ENCODE measurements at regions not wholly inside any gene's neighbourhood (a gene's known extent, or its start where the extent isn't known, plus 50 kb on each side); places are given as distances from the start of the nearest gene placed in this dataset.
A peak's percentile ranks its signal among the peaks of the same experiment; 100 is the strongest.

GRCh38 chr2:82234283-82234874, 1929.8 kb upstream of the LRRTM1 start:
- Histone ChIP-seq H3K9ac (ENCODE audit: low read length) (no peak overlapping the region), H3K4me1 (ENCODE audit: low read length) (no peaks in the 10 kb centered on the region), H3K4me3 (ENCODE audit: low read length) (no peak overlapping the region), H3K4me2 (ENCODE audit: low read depth, low read length) (no peak overlapping the region), H3K9me2 (replicated peaks; ENCODE audit: insufficient read depth, low read length) (no peaks in the 10 kb centered on the region), H3K79me2 (ENCODE audit: low read length) (no peaks in the 10 kb centered on the region), H3K9me3 (replicated peaks; ENCODE audit: insufficient read depth, low read length) (no peaks in the 10 kb centered on the region), H3F3A (ENCODE audit: insufficient read depth, low read length) (no peaks in the 10 kb centered on the region), H3K27ac (ENCODE audit: low read length) (no peak overlapping the region), H3K27me3 (replicated peaks; ENCODE audit: insufficient read depth, low read length) (no peaks in the 10 kb centered on the region), H2AFZ (ENCODE audit: low read length) (peak overlapping the region; percentile 20; the same call in 1 of the 2 replicates), H4K20me1 (ENCODE audit: insufficient read depth, low read length) (no peaks in the 10 kb centered on the region), H3K36me3 (replicated peaks; ENCODE audit: insufficient read depth, low read length) (no peaks in the 10 kb centered on the region)
- TF ChIP-seq CTCF (IDR thresholded peaks at IDR 0.05; ENCODE audit: low read length): peak; percentile 30
- TF ChIP-seq EZH2 (optimal IDR thresholded peaks at IDR 0.05; ENCODE audit: low read depth, low read length): no peak
- no peak for DNase-seq

GRCh38 chr2:82233806-82234205, 1929.3 kb upstream of the LRRTM1 start:
- DNase-seq: no peak
- Histone ChIP-seq H3F3A (ENCODE audit: insufficient read depth, low read length) (no peaks in the 10 kb centered on the region), H3K4me2 (ENCODE audit: low read depth, low read length) (no peak overlapping the region), H3K9me2 (replicated peaks; ENCODE audit: insufficient read depth, low read length) (no peaks in the 10 kb centered on the region), H2AFZ (ENCODE audit: low read length) (no peak overlapping the region), H3K9ac (ENCODE audit: low read length) (no peak overlapping the region), H3K9me3 (replicated peaks; ENCODE audit: insufficient read depth, low read length) (no peaks in the 10 kb centered on the region), H3K27me3 (replicated peaks; ENCODE audit: insufficient read depth, low read length) (no peaks in the 10 kb centered on the region), H3K4me3 (ENCODE audit: low read length) (no peak overlapping the region), H4K20me1 (ENCODE audit: insufficient read depth, low read length) (no peaks in the 10 kb centered on the region), H3K79me2 (ENCODE audit: low read length) (no peaks in the 10 kb centered on the region), H3K36me3 (replicated peaks; ENCODE audit: insufficient read depth, low read length) (no peaks in the 10 kb centered on the region), H3K27ac (ENCODE audit: low read length) (no peak overlapping the region), H3K4me1 (ENCODE audit: low read length) (no peaks in the 10 kb centered on the region)
- no peak for TF ChIP-seq EZH2 (optimal IDR thresholded peaks at IDR 0.05; ENCODE audit: low read depth, low read length)
- no peak for TF ChIP-seq EZH2phosphoT487 (IDR thresholded peaks at IDR 0.05; ENCODE audit: low read length)
- no peak for TF ChIP-seq CTCF (IDR thresholded peaks at IDR 0.05; ENCODE audit: low read length)

GRCh38 chr2:82230406-82230805, 1925.9 kb upstream of the LRRTM1 start:
- Histone ChIP-seq H4K20me1 (ENCODE audit: insufficient read depth, low read length) (no peaks in the 10 kb centered on the region), H3K4me1 (ENCODE audit: low read length) (no peaks in the 10 kb centered on the region), H3K27ac (ENCODE audit: low read length) (no peak overlapping the region), H3F3A (ENCODE audit: insufficient read depth, low read length) (no peaks in the 10 kb centered on the region), H3K4me2 (ENCODE audit: low read depth, low read length) (no peak overlapping the region), H3K9me3 (replicated peaks; ENCODE audit: insufficient read depth, low read length) (no peaks in the 10 kb centered on the region), H3K9me2 (replicated peaks; ENCODE audit: insufficient read depth, low read length) (no peaks in the 10 kb centered on the region), H3K79me2 (ENCODE audit: low read length) (no peaks in the 10 kb centered on the region), H3K9ac (ENCODE audit: low read length) (no peak overlapping the region), H2AFZ (ENCODE audit: low read length) (no peak overlapping the region), H3K4me3 (ENCODE audit: low read length) (no peak overlapping the region), H3K27me3 (replicated peaks; ENCODE audit: insufficient read depth, low read length) (no peaks in the 10 kb centered on the region), H3K36me3 (replicated peaks; ENCODE audit: insufficient read depth, low read length) (no peaks in the 10 kb centered on the region)
- TF ChIP-seq CTCF (IDR thresholded peaks at IDR 0.05; ENCODE audit: low read length): no peak
- no peak for TF ChIP-seq EZH2phosphoT487 (IDR thresholded peaks at IDR 0.05; ENCODE audit: low read length)
- TF ChIP-seq EZH2 (optimal IDR thresholded peaks at IDR 0.05; ENCODE audit: low read depth, low read length): no peak
- no peak for DNase-seq
